Lung (tissue), 11 donors: ENCODE measurements at regions not wholly inside any gene's neighbourhood (a gene's known extent, or its start where the extent isn't known, plus 50 kb on each side); places are given as distances from the start of the nearest gene placed in this dataset.

ENCODE experiments used
- ATAC-seq: fragments of 200-7000 bp; cut with Tn5 transposase; one replicate; pipeline ENCODE4 v1.9.1; 2020; ENCODE audit warnings: moderate number of reproducible peaks; ENCODE audit not compliant: insufficient read depth, low FRiP score
- DNase-seq, 3 donors: peaks; one replicate each; pipeline ENCODE4 v3.0.0-alpha.2; 2013 to 2017
- H3K27ac ChIP-seq, 2 donors: one replicate each; pipeline ENCODE4 v1.5.1; 2013; ENCODE audit warnings: mild to moderate bottlenecking in 2 of 2, moderate library complexity in 2 of 2, control low read depth in 1 of 2, inconsistent platforms in 1 of 2, low read depth in 1 of 2, low read length in 1 of 2
- H3K27me3 ChIP-seq, 3 donors: one replicate each; pipeline ENCODE4 v1.5.1; 2013; ENCODE audit warnings: low read length in 2 of 3; ENCODE audit not compliant: control insufficient read depth in 3 of 3, insufficient read depth in 3 of 3
- H3K36me3 ChIP-seq, 4 donors: one replicate each; pipeline ENCODE4 v1.5.1; 2013; ENCODE audit warnings: low read length in 4 of 4, mild to moderate bottlenecking in 1 of 4, moderate library complexity in 1 of 4; ENCODE audit not compliant: control insufficient read depth in 4 of 4, insufficient read depth in 4 of 4
- H3K4me1 ChIP-seq, 5 donors: one replicate each; pipeline ENCODE4 v1.5.1; 2013; ENCODE audit warnings: low read length in 5 of 5, mild to moderate bottlenecking in 2 of 5, moderate library complexity in 1 of 5; ENCODE audit not compliant: control insufficient read depth in 5 of 5, insufficient read depth in 5 of 5
- H3K4me3 ChIP-seq: one replicate; pipeline ENCODE4 v1.5.1; 2013; ENCODE audit warnings: mild to moderate bottlenecking, control low read depth, moderate library complexity
- H3K9ac ChIP-seq, 2 donors: one replicate each; pipeline ENCODE4 v1.5.1; 2013; ENCODE audit warnings: low read length in 2 of 2, control low read depth in 1 of 2; ENCODE audit not compliant: insufficient read depth in 1 of 2
- H3K9me3 ChIP-seq, 4 donors: one replicate each; pipeline ENCODE4 v1.5.1; 2013; ENCODE audit warnings: low read length in 3 of 4, mild to moderate bottlenecking in 1 of 4, moderate library complexity in 1 of 4; ENCODE audit not compliant: control insufficient read depth in 4 of 4, insufficient read depth in 3 of 4
- WGBS, 2 donors: extraction: QIAGEN DNeasy Blood & Tissue Kit; methylation state at CpG; one replicate each; pipeline ENCODE4 v1.1.7; 2013; 5-methylcytosine and 5-hydroxymethylcytosine counted together
- TF ChIP-seq, protein P1 (sequence below): IDR thresholded peaks from 2 replicates; pipeline ENCODE4 v1.5.1; 2012; ENCODE audit warnings: mild to moderate bottlenecking; ENCODE audit errors: control extremely low read depth, extremely low read depth
- donor health status: control.
- donor health status: control.
- donor health status: Bipolar disorder and iron deficiency.
- donor health status: healthy.
- donor health status: DM: yes; HTN: yes; CAD: no.

GRCh38 chr5:164472165-164472564, 966.7 kb downstream of the MAT2B start:
- no peak for ATAC-seq
- WGBS, 2 donors, result 46 to 64% methylated on average over 1 of the region's 1 CpG

DNA sequence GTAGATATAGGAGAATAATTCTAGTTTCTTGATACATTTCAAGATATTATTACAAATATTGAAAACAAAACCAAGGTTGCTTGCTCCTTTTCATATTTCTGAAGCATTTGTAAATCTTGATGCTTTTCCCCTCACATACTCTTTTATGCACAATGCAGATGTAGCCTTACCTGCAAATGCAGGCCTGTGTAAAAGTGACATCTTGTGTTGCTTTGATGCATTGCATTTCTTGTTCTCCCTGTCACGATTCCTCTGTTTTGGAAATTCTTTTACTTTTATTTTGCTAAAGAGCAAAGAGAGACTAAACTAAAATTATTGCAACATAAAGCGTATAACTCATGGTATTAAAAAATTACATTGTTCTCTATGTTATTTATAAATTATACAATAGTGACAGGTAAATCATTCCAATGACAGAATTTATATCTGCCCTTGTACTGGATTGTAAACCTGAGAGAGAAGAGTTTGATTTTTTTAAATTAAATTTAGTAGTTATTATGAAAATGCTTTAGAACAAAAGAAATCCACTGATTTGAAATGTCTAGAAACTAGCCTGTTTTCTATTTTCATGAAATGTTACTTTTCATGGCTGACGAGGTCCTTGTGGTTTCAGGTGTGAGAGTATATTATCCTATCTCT, 970.0 kb downstream of the MAT2B start:
- H3K4me1 ChIP-seq, result no peaks in the 10 kb centered on the region
- no peaks in the 10 kb centered on the region for H3K9me3 ChIP-seq
- no peak for ATAC-seq
- no peaks in the 10 kb centered on the region for H3K27me3 ChIP-seq
- H3K4me3 ChIP-seq, result no peak overlapping the region
- peak in 1 of 3 donors; percentile 29 for DNase-seq
- no peaks in the 10 kb centered on the region for H3K36me3 ChIP-seq
- 74% methylated on average over 3 of the region's 3 CpGs for WGBS, 2 donors
- H3K9ac ChIP-seq, result no peak overlapping the region
- no peak overlapping the region for H3K27ac ChIP-seq
- TF ChIP-seq, protein P1, sequence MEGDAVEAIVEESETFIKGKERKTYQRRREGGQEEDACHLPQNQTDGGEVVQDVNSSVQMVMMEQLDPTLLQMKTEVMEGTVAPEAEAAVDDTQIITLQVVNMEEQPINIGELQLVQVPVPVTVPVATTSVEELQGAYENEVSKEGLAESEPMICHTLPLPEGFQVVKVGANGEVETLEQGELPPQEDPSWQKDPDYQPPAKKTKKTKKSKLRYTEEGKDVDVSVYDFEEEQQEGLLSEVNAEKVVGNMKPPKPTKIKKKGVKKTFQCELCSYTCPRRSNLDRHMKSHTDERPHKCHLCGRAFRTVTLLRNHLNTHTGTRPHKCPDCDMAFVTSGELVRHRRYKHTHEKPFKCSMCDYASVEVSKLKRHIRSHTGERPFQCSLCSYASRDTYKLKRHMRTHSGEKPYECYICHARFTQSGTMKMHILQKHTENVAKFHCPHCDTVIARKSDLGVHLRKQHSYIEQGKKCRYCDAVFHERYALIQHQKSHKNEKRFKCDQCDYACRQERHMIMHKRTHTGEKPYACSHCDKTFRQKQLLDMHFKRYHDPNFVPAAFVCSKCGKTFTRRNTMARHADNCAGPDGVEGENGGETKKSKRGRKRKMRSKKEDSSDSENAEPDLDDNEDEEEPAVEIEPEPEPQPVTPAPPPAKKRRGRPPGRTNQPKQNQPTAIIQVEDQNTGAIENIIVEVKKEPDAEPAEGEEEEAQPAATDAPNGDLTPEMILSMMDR, result no peak

More at GRCh38 chr5:164472165-164472564, 966.7 kb downstream of the MAT2B start:
- no peaks in the 10 kb centered on the region for H3K4me1 ChIP-seq
- TF ChIP-seq, protein P1, result no peak
- peak; percentile 50 to 82 (median 53) for DNase-seq
- no peaks in the 10 kb centered on the region for H3K27me3 ChIP-seq
- H3K36me3 ChIP-seq, result no peaks in the 10 kb centered on the region
- peaks cover 0 to under 1% (median 0%) of the 10 kb centered on the region in 4 donors for H3K9me3 ChIP-seq
- no peak overlapping the region for H3K27ac ChIP-seq
- H3K4me3 ChIP-seq, result no peak overlapping the region
- H3K9ac ChIP-seq, result no peak overlapping the region

- H3K27ac ChIP-seq, result no peak overlapping the region
- WGBS, 2 donors, result 83 to 88% methylated on average over 3 of the region's 3 CpGs
- no peak overlapping the region for H3K9ac ChIP-seq
- TF ChIP-seq, protein P1, result no peak
- H3K9me3 ChIP-seq, result no peaks in the 10 kb centered on the region
- DNase-seq, result no peak
- ATAC-seq, result no peak
- H3K36me3 ChIP-seq, result no peaks in the 10 kb centered on the region
- H3K4me3 ChIP-seq, result no peak overlapping the region
- H3K4me1 ChIP-seq, result no peaks in the 10 kb centered on the region
- no peaks in the 10 kb centered on the region for H3K27me3 ChIP-seq
These were observed 975.9 kb downstream of the MAT2B start for GRCh38 chr5:164481270-164481669.

DNA sequence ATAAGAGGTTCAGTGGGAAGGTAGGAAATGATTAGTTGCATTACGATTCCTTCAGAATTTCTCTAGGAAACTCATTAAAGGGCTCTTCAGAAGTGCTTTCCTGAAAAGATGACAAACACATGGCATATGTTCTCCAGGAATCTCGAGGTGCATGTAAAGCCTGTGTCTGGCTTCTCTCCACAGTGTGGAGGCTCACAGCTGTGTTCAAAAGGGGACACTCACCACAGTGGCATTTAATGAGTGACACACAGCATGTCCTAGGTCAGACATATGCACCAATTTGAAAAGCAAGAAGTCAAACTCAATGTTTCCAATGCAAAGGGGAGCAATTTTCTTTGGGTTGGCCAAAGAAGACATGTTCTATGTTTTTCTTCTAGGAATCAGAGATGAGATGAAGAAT, 976.9 kb downstream of the MAT2B start:
- H3K9ac ChIP-seq, result no peak overlapping the region
- H3K4me3 ChIP-seq, result no peak overlapping the region
- no peak overlapping the region for H3K27ac ChIP-seq
- DNase-seq (no peak), ATAC-seq (no peak)
- no peaks in the 10 kb centered on the region for H3K36me3 ChIP-seq
- no peaks in the 10 kb centered on the region for H3K4me1 ChIP-seq
- TF ChIP-seq, protein P1, result no peak
- H3K27me3 ChIP-seq, result no peaks in the 10 kb centered on the region
- WGBS, 2 donors, result 55 to 73% methylated on average over 2 of the region's 2 CpGs
- no peaks in the 10 kb centered on the region for H3K9me3 ChIP-seq
